Peyer's patch (tissue), 4 donors: ENCODE measurements at regions not wholly inside any gene's neighbourhood (a gene's known extent, or its start where the extent isn't known, plus 50 kb on each side); places are given as distances from the start of the nearest gene placed in this dataset.
"Not testable (repeated sequence)": the region's sequence is repeated elsewhere in the genome, so short reads cannot be mapped to it uniquely, and the experiment has no call there.

Experiments used
- DNase-seq, 3 donors: peaks; one replicate each; pipeline ENCODE4 v3.0.0-alpha.2; 2017 to 2019
- H3K27ac ChIP-seq, 4 donors: fragments of 200-600 bp; sonication (generic); one replicate each; pipeline ENCODE4 v1.5.1; 2016 to 2019
- H3K27me3 ChIP-seq, 2 donors: fragments of 200-600 bp; sonication (generic); one replicate each; pipeline ENCODE4 v1.5.1; 2019
- H3K36me3 ChIP-seq, 3 donors: fragments of 200-600 bp; sonication (generic); one replicate each; pipeline ENCODE4 v1.5.1; 2016 to 2019
- H3K4me1 ChIP-seq, 4 donors: fragments of 200-600 bp; sonication (generic); one replicate each; pipeline ENCODE4 v1.5.1; 2016 to 2019
- H3K4me3 ChIP-seq, 4 donors: fragments of 200-600 bp; sonication (generic); 1 replicate in 3 of 4; 2 replicates in 1 of 4; pipeline ENCODE4 v1.5.1; 2016 to 2019; ENCODE audit warnings: mild to moderate bottlenecking in 1 of 4
- H3K9me3 ChIP-seq, 4 donors: fragments of 200-600 bp; sonication (generic); one replicate each; pipeline ENCODE4 v1.5.1; 2016 to 2019; ENCODE audit warnings: mild to moderate bottlenecking in 1 of 4
- POLR2A ChIP-seq, 2 donors: fragments of 450-650 bp; IDR thresholded peaks; one replicate each; pipeline ENCODE4 v1.5.1; 2017; ENCODE audit warnings: antibody characterized with exemption in 2 of 2, mild to moderate bottlenecking in 2 of 2, moderate library complexity in 2 of 2
- TF ChIP-seq, protein P1 (sequence below), 6 experiments: fragments of 450-650 bp in 4 of 6; fragments of 200-600 bp in 2 of 6; sonication (generic) in 1 of 6; IDR thresholded peaks; one replicate each; pipeline ENCODE4 v1.5.1; 2017 to 2019; ENCODE audit warnings: antibody characterized with exemption in 6 of 6, mild to moderate bottlenecking in 3 of 6, moderate library complexity in 1 of 6

DNA sequence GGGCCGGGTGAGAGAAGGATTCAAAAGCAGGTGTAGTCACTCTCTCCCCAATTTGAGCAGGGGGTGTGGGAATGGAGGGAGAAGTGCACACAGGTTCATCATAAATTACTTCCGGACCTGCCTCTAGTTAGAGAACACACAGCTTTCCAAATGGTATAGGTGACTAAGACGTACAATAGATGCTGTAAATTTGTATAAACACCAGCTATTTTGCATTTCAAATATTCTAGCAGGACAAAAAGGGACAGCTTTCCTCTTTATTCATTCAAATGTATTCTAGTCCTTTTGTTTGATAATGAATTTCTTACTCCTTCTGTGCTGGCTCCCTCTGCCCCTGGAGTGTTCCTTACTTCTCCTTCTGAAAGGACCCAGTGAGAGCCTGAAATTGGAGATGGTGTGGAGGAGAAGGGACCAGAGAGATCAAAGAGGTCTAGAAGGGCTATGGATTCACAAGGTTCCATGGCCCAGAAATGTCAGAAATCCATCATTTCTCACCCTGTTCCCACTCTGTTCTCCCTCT, 53.2 kb upstream of the SH3BP4 start:
- no peaks in the 10 kb centered on the region for H3K9me3 ChIP-seq
- H3K27ac ChIP-seq, result no peak overlapping the region
- no peaks in the 10 kb centered on the region for H3K27me3 ChIP-seq
- DNase-seq, result no peak
- H3K4me1 ChIP-seq, result no peaks in the 10 kb centered on the region
- H3K4me3 ChIP-seq, result no peak overlapping the region
- TF ChIP-seq, protein P1, sequence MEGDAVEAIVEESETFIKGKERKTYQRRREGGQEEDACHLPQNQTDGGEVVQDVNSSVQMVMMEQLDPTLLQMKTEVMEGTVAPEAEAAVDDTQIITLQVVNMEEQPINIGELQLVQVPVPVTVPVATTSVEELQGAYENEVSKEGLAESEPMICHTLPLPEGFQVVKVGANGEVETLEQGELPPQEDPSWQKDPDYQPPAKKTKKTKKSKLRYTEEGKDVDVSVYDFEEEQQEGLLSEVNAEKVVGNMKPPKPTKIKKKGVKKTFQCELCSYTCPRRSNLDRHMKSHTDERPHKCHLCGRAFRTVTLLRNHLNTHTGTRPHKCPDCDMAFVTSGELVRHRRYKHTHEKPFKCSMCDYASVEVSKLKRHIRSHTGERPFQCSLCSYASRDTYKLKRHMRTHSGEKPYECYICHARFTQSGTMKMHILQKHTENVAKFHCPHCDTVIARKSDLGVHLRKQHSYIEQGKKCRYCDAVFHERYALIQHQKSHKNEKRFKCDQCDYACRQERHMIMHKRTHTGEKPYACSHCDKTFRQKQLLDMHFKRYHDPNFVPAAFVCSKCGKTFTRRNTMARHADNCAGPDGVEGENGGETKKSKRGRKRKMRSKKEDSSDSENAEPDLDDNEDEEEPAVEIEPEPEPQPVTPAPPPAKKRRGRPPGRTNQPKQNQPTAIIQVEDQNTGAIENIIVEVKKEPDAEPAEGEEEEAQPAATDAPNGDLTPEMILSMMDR (IDR thresholded peaks at IDR 0.05), result no peak
- TF ChIP-seq POLR2A (IDR thresholded peaks at IDR 0.05), result no peak
- H3K36me3 ChIP-seq, result no peaks in the 10 kb centered on the region

GRCh38 chr2:234888442-234888841, 63.4 kb upstream of the SH3BP4 start:
- not testable (repeated sequence) for H3K27ac ChIP-seq, H3K4me1 ChIP-seq, H3K9me3 ChIP-seq, H3K27me3 ChIP-seq, H3K36me3 ChIP-seq, DNase-seq
- TF ChIP-seq POLR2A (IDR thresholded peaks at IDR 0.05), result peak in 1 of 2 donors; percentile 16
- peak overlapping the region in 2 of 4 donors; percentile 28 to 43 for H3K4me3 ChIP-seq

DNA sequence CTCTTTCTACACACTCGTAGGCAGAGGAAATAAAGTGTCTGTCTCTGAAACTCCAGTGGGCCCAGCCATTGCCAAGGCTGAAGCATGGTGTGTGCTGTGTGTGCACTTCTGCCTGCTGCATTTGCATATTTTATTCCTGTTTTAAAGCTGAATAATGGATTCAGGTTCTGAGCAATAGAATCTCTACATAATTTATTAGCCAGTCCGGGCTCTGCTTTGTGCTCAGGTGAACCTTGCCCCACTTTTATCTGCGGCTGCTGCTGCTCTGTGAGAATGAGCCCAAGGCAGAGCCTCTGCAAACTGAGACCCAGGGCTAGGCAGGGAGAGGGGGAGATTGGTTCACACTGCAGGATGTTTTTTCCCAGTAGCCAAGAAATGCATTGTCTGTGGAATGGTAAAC, 64.6 kb upstream of the SH3BP4 start:
- Histone ChIP-seq H3K27ac (peak overlapping the region in 1 of 4 donors; percentile 40), H3K4me1 (no peaks in the 10 kb centered on the region)
- peak in 1 of 3 donors; percentile 58 for DNase-seq

GRCh38 chr2:234885886-234886285, 65.9 kb upstream of the SH3BP4 start:
- TF ChIP-seq, protein P1 (IDR thresholded peaks at IDR 0.05), result no peak
- no peak for TF ChIP-seq POLR2A (IDR thresholded peaks at IDR 0.05)
- no peaks in the 10 kb centered on the region for H3K9me3 ChIP-seq
- no peak overlapping the region for H3K4me3 ChIP-seq
- H3K27me3 ChIP-seq, result no peaks in the 10 kb centered on the region
- no peak for DNase-seq
- peaks cover 0 to under 1% (median 0%) of the 10 kb centered on the region in 4 donors for H3K4me1 ChIP-seq
- no peaks in the 10 kb centered on the region for H3K36me3 ChIP-seq
- H3K27ac ChIP-seq, result no peak overlapping the region

More for the DNA sequence above, 64.6 kb upstream of the SH3BP4 start:
- no peak for TF ChIP-seq POLR2A (IDR thresholded peaks at IDR 0.05)
- TF ChIP-seq, protein P1 (IDR thresholded peaks at IDR 0.05), result no peak
- Histone ChIP-seq H3K4me3 (no peak overlapping the region), H3K36me3 (no peaks in the 10 kb centered on the region), H3K27me3 (no peaks in the 10 kb centered on the region), H3K9me3 (no peaks in the 10 kb centered on the region)

DNA sequence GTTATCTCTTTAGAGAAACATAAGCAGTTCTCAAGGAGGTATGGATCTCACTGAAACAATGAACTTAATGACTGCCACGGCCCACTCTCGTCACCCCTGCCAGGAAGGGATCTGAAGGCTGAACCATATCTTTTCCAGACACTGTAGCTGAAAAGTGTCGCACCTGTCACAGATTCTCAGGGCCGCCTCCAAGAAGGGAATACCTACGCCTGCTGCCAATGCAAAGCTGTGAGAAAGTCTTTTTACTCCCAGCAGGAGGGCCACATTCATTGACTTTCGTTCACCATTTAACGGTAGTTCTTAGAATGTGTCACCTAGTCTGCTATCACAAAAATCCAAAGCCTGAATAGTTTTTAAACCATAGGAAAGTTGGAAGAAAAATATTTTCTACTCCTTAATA, 66.7 kb upstream of the SH3BP4 start:
- no peak for DNase-seq

DNA sequence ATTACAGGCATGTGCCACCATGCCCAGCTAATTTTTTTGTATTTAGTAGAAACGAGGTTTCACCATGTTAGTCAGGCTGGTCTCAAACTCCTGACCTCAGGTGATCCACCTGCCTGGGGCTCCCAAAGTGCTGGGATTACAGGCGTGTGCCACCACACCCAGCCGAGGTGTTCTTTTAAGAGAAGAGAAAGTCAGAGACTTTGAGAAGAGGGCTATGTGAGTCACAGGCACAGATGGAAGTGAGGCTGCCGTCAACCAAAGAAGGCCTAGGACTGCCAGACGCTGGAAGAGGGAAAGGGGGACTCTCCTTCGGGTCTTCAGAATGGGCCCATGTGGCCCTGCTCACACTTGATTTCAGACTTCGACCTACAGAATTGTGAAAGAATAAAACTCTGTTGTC, 67.2 kb upstream of the SH3BP4 start:
- Histone ChIP-seq H3K9me3 (no peaks in the 10 kb centered on the region), H3K27me3 (no peaks in the 10 kb centered on the region), H3K36me3 (no peaks in the 10 kb centered on the region), H3K27ac (no peak overlapping the region), H3K4me3 (no peak overlapping the region), H3K4me1 (peaks cover 0 to 6% (median 0%) of the 10 kb centered on the region in 4 donors)
- DNase-seq, result no peak
- TF ChIP-seq POLR2A (IDR thresholded peaks at IDR 0.05), result no peak
- TF ChIP-seq, protein P1 (IDR thresholded peaks at IDR 0.05), result no peak

More for the DNA sequence above, 66.7 kb upstream of the SH3BP4 start:
- no peak overlapping the region for H3K4me3 ChIP-seq
- H3K27ac ChIP-seq, result no peak overlapping the region
- TF ChIP-seq, protein P1 (IDR thresholded peaks at IDR 0.05), result no peak
- TF ChIP-seq POLR2A (IDR thresholded peaks at IDR 0.05), result no peak
- H3K27me3 ChIP-seq, result no peaks in the 10 kb centered on the region
- H3K9me3 ChIP-seq, result no peaks in the 10 kb centered on the region
- H3K36me3 ChIP-seq, result no peaks in the 10 kb centered on the region
- peaks cover 0 to 6% (median 0%) of the 10 kb centered on the region in 4 donors for H3K4me1 ChIP-seq
